H4 (cell line): ENCODE measurements at regions not wholly inside any gene's neighbourhood (a gene's known extent, or its start where the extent isn't known, plus 50 kb on each side); places are given as distances from the start of the nearest gene placed in this dataset.

Experiments
- DNase-seq: peaks from one replicate; pipeline ENCODE4 v3.0.0-alpha.2; 2015; ENCODE audit warnings: low spot score

GRCh38 chr17:55829995-55830612 lies 79.3 kb downstream of the PCTP start:
- no peak for DNase-seq

- no peak for DNase-seq
Observed at GRCh38 chr17:55830699-55831471, 80.0 kb downstream of the PCTP start.

GRCh38 chr17:55833306-55833705 lies 82.5 kb downstream of the PCTP start:
- no peak for DNase-seq

GRCh38 chr17:55842405-55843158 lies 91.7 kb downstream of the PCTP start:
- no peak for DNase-seq

- DNase-seq, result no peak
Observed at GRCh38 chr17:55843785-55844184, 92.9 kb downstream of the PCTP start.

GRCh38 chr17:55845385-55845784 lies 94.5 kb downstream of the PCTP start:
- no peak for DNase-seq

- no peak for DNase-seq
Observed at GRCh38 chr17:55846745-55847144, 95.9 kb downstream of the PCTP start.

- DNase-seq, result no peak
Observed at GRCh38 chr17:55852734-55853133, 101.9 kb downstream of the PCTP start.

- no peak for DNase-seq
Observed at GRCh38 chr17:55859301-55859795, 108.5 kb downstream of the PCTP start.

GRCh38 chr17:55865072-55865762 lies 114.4 kb downstream of the PCTP start:
- DNase-seq, result no peak

- no peak for DNase-seq
Observed at GRCh38 chr17:55870044-55870443, 119.2 kb downstream of the PCTP start.

- no peak for DNase-seq
Observed at GRCh38 chr17:55872374-55872773, 121.5 kb downstream of the PCTP start.

- DNase-seq, result no peak
Observed at GRCh38 chr17:55873017-55873758, 122.3 kb downstream of the PCTP start.

- peak; percentile 17 for DNase-seq
Observed at GRCh38 chr17:55883149-55883548, 132.3 kb downstream of the PCTP start.

GRCh38 chr17:55887531-55887930 lies 136.7 kb downstream of the PCTP start:
- no peak for DNase-seq

- no peak for DNase-seq
Observed at GRCh38 chr17:55889271-55889670, 138.4 kb downstream of the PCTP start.

GRCh38 chr17:55895112-55895759 lies 144.4 kb downstream of the PCTP start:
- no peak for DNase-seq

GRCh38 chr17:55897301-55897700 lies 146.4 kb downstream of the PCTP start:
- no peak for DNase-seq

GRCh38 chr17:55898195-55898594 lies 147.3 kb downstream of the PCTP start:
- no peak for DNase-seq

- DNase-seq, result no peak
Observed at GRCh38 chr17:55900188-55900587, 149.3 kb downstream of the PCTP start.
